Esophagus mucosa (tissue), 1 donor: ENCODE measurements at regions not wholly inside any gene's neighbourhood (a gene's known extent, or its start where the extent isn't known, plus 50 kb on each side); places are given as distances from the start of the nearest gene placed in this dataset.

ENCODE experiments used
- ATAC-seq: fragments of 200-7000 bp; cut with Tn5 transposase; one replicate; pipeline ENCODE4 v1.9.1; 2020
- donor health status: DM: yes; HTN: yes; CAD: no.

DNA sequence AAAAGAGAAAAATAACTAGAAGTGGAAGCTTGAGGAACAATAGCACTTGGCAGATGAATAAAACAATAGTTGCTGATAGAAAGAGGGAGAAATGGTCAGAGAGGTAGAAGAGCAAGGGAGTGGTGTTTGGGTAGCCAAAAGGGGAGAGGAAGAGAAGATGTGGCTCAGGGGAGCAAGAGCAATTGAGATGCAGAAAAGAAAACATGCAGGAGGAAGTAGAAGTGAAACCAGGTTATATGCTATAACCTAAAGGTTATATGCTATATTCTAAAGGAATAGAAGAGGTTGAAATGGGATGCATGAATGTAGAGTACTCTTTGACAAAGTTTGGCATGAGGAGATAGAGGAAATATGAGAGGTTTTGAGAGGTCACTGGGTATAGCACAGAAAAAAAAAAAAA, 759.5 kb downstream of the SATB2 start:
- no peak for ATAC-seq

DNA sequence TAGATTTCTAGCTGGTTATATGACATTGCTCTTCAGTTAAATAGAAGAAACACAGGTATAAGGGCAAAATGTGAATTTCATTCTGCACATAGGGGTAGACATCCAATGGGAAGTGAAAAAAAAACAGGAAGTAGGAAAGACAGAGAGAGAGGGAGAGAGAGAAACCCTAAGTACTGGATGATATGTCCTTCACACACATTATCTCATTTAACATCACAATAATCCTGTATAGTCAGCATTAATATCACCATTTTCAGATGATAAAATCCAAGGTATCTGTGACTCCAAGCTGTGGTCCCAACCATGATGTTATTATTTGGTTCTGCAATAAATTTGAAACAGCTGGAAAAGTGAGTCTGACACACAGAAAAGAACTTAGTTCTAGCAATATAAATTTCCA, 759.9 kb downstream of the SATB2 start:
- no peak for ATAC-seq

GRCh38 chr2:198697218-198697617, 760.5 kb downstream of the SATB2 start:
- no peak for ATAC-seq

GRCh38 chr2:198695879-198696278, 761.9 kb downstream of the SATB2 start:
- no peak for ATAC-seq

DNA sequence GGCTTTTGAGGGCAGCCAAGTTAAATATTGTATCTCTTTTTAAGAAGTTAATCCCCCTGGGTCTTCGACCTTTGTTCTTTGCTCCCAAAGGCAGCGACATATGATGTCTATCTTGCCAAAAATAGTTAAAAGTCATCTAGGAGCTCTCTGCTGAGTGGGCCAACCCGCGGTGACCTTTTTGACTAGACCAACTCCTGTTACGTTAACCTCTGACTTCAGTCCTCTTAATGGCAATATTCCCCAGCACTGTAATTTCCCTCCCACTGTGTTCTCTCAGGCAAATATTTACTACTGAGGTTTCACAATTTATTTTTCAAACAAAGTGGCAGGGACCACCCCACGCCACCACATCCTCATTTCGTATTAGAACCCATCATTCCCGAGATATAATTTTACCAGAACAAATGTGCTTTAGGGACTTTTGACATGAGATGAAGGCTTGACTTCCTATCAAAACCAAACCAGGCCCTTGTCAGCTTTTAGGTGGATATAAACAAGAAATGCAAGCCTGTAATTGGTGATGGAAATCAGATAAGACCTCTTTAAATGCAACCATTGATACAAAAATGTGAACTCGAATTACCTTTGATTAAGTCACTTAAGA, 764.7 kb downstream of the SATB2 start:
- no peak for ATAC-seq

GRCh38 chr2:198691236-198691635, 766.5 kb downstream of the SATB2 start:
- no peak for ATAC-seq

DNA sequence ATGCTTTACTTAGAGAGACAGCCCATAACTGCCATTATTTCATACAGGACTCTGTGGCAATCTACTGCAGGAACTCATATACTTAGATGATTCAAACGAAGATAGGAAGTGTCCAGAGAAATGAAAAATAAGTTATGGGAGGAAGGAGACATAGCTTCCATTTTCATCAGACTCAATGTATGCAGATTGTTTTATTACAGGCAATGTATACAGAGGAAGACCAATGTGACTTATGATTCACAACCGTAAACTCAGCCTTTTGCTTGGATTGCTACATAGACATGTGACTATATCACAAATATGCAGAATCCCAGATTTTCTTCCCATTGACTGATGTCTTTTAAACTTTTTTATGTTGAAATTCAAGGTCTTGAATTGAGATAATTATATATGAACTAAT, 793.4 kb downstream of the SATB2 start:
- no peak for ATAC-seq

DNA sequence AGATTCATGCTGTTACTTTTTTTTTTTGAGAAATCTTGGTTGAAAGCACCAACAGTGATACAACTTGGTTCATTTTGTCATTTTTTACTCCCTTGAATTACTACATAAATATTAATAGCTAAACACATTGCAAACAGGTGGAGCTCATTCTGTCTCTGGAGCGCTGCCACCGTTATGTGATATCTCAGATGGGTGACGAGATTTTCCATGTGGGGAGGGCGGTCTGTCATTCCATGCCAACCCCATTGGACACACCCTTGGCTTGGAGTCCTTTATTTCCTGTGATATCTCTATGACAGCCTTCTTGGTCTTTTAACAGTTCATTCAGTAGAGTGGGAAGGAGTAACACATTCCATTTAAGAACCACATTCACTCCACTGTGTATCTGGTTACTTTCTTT, 794.8 kb downstream of the SATB2 start:
- ATAC-seq, result no peak

DNA sequence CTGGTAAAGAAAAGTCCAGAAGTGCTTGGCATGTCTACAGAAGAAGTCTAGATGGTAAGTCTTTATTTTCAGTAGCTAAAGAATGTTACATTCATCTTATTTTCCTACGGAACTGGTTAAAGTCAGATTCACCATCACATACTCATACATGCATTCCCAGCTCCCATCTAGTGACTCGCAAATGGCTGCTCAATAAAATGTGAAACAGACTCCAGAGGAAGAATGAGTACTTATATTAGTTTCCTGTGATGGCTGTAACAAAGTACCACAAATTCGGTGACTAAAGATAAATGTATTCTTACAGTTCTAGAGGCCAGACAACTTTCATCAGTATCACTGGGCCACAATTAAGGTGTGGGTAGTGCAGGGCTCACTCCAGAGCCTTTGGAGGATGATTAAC, 797.2 kb downstream of the SATB2 start:
- ATAC-seq, result no peak

- no peak for ATAC-seq
These were observed 798.5 kb downstream of the SATB2 start for GRCh38 chr2:198659096-198659870.

- ATAC-seq, result no peak
These were observed 800.1 kb downstream of the SATB2 start for GRCh38 chr2:198657512-198658121.

- no peak for ATAC-seq
These were observed 800.9 kb downstream of the SATB2 start for GRCh38 chr2:198656869-198657268.

DNA sequence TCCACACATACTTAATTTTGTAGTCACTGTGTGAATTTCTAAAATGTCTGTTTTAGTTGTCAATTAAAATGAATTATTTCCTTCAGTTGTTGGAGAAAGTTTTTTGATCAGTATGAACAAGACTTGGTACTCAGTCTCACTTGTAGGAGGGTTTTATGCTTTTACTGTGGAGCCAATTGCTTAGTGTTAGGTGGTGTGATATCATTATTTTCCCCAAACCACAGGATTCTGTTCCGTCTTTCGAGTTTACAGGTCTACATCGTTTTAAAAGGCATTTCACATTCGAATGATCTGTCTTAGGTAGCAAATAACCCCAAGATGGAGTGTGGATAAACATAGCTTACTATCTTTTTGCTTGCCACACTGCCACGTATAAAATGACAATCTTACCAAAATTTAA, 803.1 kb downstream of the SATB2 start:
- ATAC-seq, result no peak

GRCh38 chr2:198653311-198653710, 804.4 kb downstream of the SATB2 start:
- no peak for ATAC-seq

GRCh38 chr2:198652461-198652860, 805.3 kb downstream of the SATB2 start:
- ATAC-seq, result no peak

DNA sequence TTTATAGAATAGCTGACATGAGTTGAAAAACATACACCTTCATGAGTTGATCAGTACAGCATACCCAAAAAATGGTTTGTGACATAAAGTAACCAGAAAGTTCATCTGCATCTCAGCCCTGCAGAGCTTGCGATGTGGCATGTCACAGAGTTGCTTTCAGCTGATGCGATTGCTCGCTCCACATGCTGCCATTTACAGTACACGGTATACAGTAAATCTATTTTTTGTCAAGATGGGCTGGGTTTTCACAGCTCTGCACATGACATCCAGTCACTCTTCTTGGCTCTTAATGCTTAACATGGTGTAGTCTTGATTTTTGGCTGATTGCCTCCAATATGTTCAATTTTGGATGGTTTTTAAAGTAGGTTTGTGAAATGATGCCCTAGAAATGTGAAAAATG, 811.9 kb downstream of the SATB2 start:
- ATAC-seq, result no peak

DNA sequence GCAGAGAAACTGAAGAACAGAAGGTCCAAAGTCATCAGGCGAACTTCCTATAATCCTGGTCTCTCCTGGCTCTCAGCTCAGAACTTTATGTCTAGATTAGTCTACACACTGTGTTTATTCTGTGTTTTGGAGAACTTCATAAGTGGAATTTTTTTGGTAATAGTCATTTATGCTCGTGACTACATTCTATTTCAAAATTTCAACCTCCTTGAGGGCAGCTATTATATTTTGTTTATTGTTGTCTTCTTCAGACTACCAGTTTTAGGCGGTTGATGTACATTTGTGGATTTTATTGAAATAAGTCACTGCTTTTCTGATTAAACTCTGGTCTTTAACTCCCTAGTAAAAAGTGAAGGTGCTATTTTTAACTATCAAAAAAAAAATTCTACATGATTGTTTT, 816.6 kb downstream of the SATB2 start:
- no peak for ATAC-seq

GRCh38 chr2:198640463-198640862, 817.3 kb downstream of the SATB2 start:
- ATAC-seq, result no peak

- ATAC-seq, result no peak
These were observed 818.2 kb downstream of the SATB2 start for GRCh38 chr2:198639580-198639979.

DNA sequence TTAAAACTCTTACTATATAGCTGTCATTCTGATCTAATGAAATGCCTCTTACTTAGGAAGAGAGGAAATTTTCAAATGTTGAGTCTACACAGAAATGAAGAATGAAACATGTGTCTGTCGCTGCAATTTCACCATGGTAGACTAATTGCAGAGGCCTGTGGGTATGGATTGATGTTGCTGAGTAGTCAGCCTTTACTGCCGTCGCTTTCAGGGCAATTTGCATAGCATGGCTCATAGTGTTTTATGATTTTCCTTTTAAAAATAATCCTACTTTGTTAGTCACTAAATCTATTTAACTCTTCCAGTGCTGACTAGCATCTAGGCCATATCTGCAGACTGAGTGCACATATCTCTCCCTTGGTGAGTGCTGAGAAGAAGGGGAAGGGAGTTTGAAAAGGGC, 819.2 kb downstream of the SATB2 start:
- no peak for ATAC-seq

DNA sequence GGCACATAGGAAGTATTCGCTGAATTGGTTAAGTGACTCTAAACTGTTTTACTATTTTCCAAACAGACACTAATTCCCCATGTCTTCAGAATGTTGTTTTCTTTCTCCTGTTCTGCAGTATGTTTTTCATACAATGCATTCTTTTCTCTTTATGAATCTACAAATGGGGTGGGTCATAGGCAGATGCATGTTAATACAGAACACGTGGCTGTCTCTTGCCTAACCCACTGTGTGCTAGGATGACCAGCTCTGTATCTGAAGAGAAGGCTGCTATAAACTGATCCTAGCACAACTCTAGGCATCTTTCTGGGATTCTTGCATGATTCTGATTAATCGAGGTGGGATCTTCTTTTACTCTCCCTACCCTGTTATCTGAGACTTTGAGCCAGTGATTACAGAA, 826.0 kb downstream of the PLCL1 start:
- ATAC-seq, result no peak

DNA sequence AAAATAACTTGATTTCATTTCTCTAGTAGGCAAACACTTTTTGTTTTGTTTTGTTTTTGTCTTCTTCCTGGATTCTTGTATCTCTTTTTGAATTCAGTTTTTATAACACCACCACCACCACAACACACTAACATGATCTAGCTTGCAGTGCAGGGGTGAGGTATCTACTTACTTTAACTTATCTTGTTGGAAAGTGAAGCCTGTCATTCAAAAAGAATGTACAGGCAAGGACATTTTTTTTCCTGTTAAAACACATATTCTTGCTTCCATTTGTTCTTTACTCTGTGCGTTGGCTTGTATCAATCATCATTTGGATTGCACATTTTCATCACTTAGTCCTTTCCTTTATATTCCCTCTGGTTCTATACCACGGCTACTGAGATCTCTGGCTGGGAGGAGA, 824.2 kb downstream of the PLCL1 start:
- ATAC-seq, result no peak

- no peak for ATAC-seq
These were observed 818.8 kb downstream of the PLCL1 start for GRCh38 chr2:198622986-198623730.

DNA sequence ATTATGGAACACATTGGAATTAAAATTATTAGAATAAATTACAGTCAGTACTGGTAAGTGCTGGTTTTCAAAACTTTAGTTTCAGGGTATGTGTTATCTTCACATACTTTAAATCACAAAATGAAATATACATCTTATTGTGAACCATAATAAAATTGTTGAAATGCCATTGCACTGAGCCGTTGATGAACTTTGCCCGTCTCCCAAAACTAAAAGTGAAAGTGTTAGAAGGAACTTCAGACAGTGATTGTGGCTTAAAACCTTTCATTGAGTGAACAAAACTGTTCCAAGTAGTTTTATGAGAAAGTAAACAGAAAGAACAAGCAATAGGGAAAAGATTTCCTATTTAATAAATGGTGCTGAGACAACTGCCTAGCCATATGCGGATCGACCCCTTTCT, 811.6 kb downstream of the PLCL1 start:
- ATAC-seq, result no peak
